Mucosa of rectum (tissue), 2 donors: ENCODE measurements at regions not wholly inside any gene's neighbourhood (a gene's known extent, or its start where the extent isn't known, plus 50 kb on each side); places are given as distances from the start of the nearest gene placed in this dataset.
A peak's percentile ranks its signal among the peaks of the same experiment; 100 is the strongest.

Experiments used
- H3K27ac ChIP-seq, 2 donors: one replicate each; pipeline ENCODE4 v1.7.0; 2013; ENCODE audit warnings: inconsistent platforms in 2 of 2, low read depth in 2 of 2, low read length in 2 of 2
- H3K27me3 ChIP-seq, 2 donors: one replicate each; pipeline ENCODE4 v1.7.0; 2013; ENCODE audit warnings: low read length in 2 of 2; ENCODE audit not compliant: control insufficient read depth in 2 of 2, insufficient read depth in 2 of 2
- H3K36me3 ChIP-seq, 2 donors: one replicate each; pipeline ENCODE4 v1.7.0; 2013; ENCODE audit warnings: low read length in 2 of 2; ENCODE audit not compliant: control insufficient read depth in 2 of 2, insufficient read depth in 2 of 2
- H3K4me1 ChIP-seq, 2 donors: one replicate each; pipeline ENCODE4 v1.7.0; 2013; ENCODE audit warnings: low read length in 2 of 2, mild to moderate bottlenecking in 1 of 2; ENCODE audit not compliant: control insufficient read depth in 2 of 2, insufficient read depth in 2 of 2
- H3K4me3 ChIP-seq, 2 donors: one replicate each; pipeline ENCODE4 v1.7.0; 2013; ENCODE audit warnings: low read length in 2 of 2
- H3K9ac ChIP-seq, 2 donors: one replicate each; pipeline ENCODE4 v1.7.0; 2013; ENCODE audit warnings: low read length in 2 of 2, low read depth in 1 of 2, mild to moderate bottlenecking in 1 of 2
- H3K9me3 ChIP-seq, 2 donors: one replicate each; pipeline ENCODE4 v1.7.0; 2013; ENCODE audit warnings: low read length in 2 of 2; ENCODE audit not compliant: control insufficient read depth in 2 of 2
- donor health status: healthy.
- donor health status: Normal muscosa, but diverticular disease.

GRCh38 chr2:181807526-181807925 is 84.0 kb upstream of the ITPRID2 start:
- Histone ChIP-seq H3K27ac (no peak overlapping the region), H3K9ac (no peak overlapping the region), H3K9me3 (no peaks in the 10 kb centered on the region), H3K27me3 (no peaks in the 10 kb centered on the region), H3K4me1 (peaks cover 16 to 22% of the 10 kb centered on the region in 2 donors), H3K36me3 (no peaks in the 10 kb centered on the region), H3K4me3 (no peak overlapping the region)

GRCh38 chr2:181810823-181811695 is 80.5 kb upstream of the ITPRID2 start:
- Histone ChIP-seq H3K36me3 (no peaks in the 10 kb centered on the region), H3K9me3 (no peaks in the 10 kb centered on the region), H3K4me1 (peaks cover 11 to 30% of the 10 kb centered on the region in 2 donors), H3K27ac (peak overlapping the region; percentile 74 to 84), H3K4me3 (peak overlapping the region; percentile 12 to 22), H3K27me3 (no peaks in the 10 kb centered on the region), H3K9ac (peak overlapping the region; percentile 18 to 35)

- H3K4me1 ChIP-seq: peaks cover 11 to 30% of the 10 kb centered on the region in 2 donors
- no peaks in the 10 kb centered on the region for H3K9me3 ChIP-seq
- H3K9ac ChIP-seq: no peak overlapping the region
- H3K27me3 ChIP-seq: no peaks in the 10 kb centered on the region
- peak overlapping the region; percentile 67 to 72 for H3K27ac ChIP-seq
- no peaks in the 10 kb centered on the region for H3K36me3 ChIP-seq
- no peak overlapping the region for H3K4me3 ChIP-seq
Measured at GRCh38 chr2:181812106-181812743, 79.3 kb upstream of the ITPRID2 start.

- peaks cover 11 to 27% of the 10 kb centered on the region in 2 donors for H3K4me1 ChIP-seq
- H3K27ac ChIP-seq: peak overlapping the region in 1 of 2 donors; percentile 27
- H3K9ac ChIP-seq: no peak overlapping the region
- no peak overlapping the region for H3K4me3 ChIP-seq
- H3K36me3 ChIP-seq: no peaks in the 10 kb centered on the region
- no peaks in the 10 kb centered on the region for H3K9me3 ChIP-seq
- no peaks in the 10 kb centered on the region for H3K27me3 ChIP-seq
Measured at GRCh38 chr2:181814057-181814491, 77.5 kb upstream of the ITPRID2 start.

- Histone ChIP-seq H3K36me3 (no peaks in the 10 kb centered on the region), H3K4me3 (no peak overlapping the region), H3K9ac (no peak overlapping the region), H3K9me3 (no peaks in the 10 kb centered on the region), H3K27me3 (no peaks in the 10 kb centered on the region), H3K4me1 (peaks cover 0 to 8% of the 10 kb centered on the region in 2 donors), H3K27ac (no peak overlapping the region)
Measured at GRCh38 chr2:181817509-181817908, 74.0 kb upstream of the ITPRID2 start.

GRCh38 chr2:181818058-181818680 is 73.4 kb upstream of the ITPRID2 start:
- no peak overlapping the region for H3K9ac ChIP-seq
- no peaks in the 10 kb centered on the region for H3K36me3 ChIP-seq
- no peak overlapping the region for H3K4me3 ChIP-seq
- peaks cover 0 to 4% of the 10 kb centered on the region in 2 donors for H3K4me1 ChIP-seq
- H3K27me3 ChIP-seq: no peaks in the 10 kb centered on the region
- no peak overlapping the region for H3K27ac ChIP-seq
- H3K9me3 ChIP-seq: no peaks in the 10 kb centered on the region

GRCh38 chr2:181818840-181819239 is 72.7 kb upstream of the ITPRID2 start:
- no peaks in the 10 kb centered on the region for H3K9me3 ChIP-seq

GRCh38 chr2:181821049-181821448 is 70.5 kb upstream of the ITPRID2 start:
- Histone ChIP-seq H3K36me3 (no peaks in the 10 kb centered on the region), H3K9me3 (no peaks in the 10 kb centered on the region), H3K4me3 (no peak overlapping the region), H3K9ac (no peak overlapping the region), H3K27me3 (no peaks in the 10 kb centered on the region), H3K4me1 (no peaks in the 10 kb centered on the region), H3K27ac (no peak overlapping the region)

More at GRCh38 chr2:181818840-181819239, 72.7 kb upstream of the ITPRID2 start:
- no peak overlapping the region for H3K27ac ChIP-seq
- H3K4me1 ChIP-seq: peaks cover 0 to 4% of the 10 kb centered on the region in 2 donors
- no peak overlapping the region for H3K9ac ChIP-seq
- no peaks in the 10 kb centered on the region for H3K27me3 ChIP-seq
- H3K36me3 ChIP-seq: no peaks in the 10 kb centered on the region
- H3K4me3 ChIP-seq: no peak overlapping the region

- H3K27ac ChIP-seq: no peak overlapping the region
- H3K27me3 ChIP-seq: no peaks in the 10 kb centered on the region
- no peaks in the 10 kb centered on the region for H3K4me1 ChIP-seq
- H3K9me3 ChIP-seq: no peaks in the 10 kb centered on the region
- no peak overlapping the region for H3K9ac ChIP-seq
- no peak overlapping the region for H3K4me3 ChIP-seq
- H3K36me3 ChIP-seq: no peaks in the 10 kb centered on the region
Measured at GRCh38 chr2:181822097-181822496, 69.4 kb upstream of the ITPRID2 start.

- Histone ChIP-seq H3K4me1 (no peaks in the 10 kb centered on the region), H3K27ac (no peak overlapping the region), H3K9ac (no peak overlapping the region), H3K4me3 (no peak overlapping the region), H3K27me3 (no peaks in the 10 kb centered on the region), H3K9me3 (no peaks in the 10 kb centered on the region), H3K36me3 (no peaks in the 10 kb centered on the region)
Measured at GRCh38 chr2:181823405-181823804, 68.1 kb upstream of the ITPRID2 start.
